Heart left ventricle (tissue), 13 donors: ENCODE measurements at regions not wholly inside any gene's neighbourhood (a gene's known extent, or its start where the extent isn't known, plus 50 kb on each side); places are given as distances from the start of the nearest gene placed in this dataset.

ENCODE experiments used
- POLR2A ChIP-seq, 2 donors: fragments of 450-650 bp; IDR thresholded peaks; one replicate each; pipeline ENCODE4 v1.6.1; 2017; ENCODE audit warnings: antibody characterized with exemption in 2 of 2, mild to moderate bottlenecking in 2 of 2, moderate library complexity in 2 of 2
- TF ChIP-seq, protein P1 (sequence below), 12 donors: fragments of 200-600 bp; sonication (generic) in 4 of 12; IDR thresholded peaks; one replicate each; pipeline versions ENCODE4 v1.5.0 to v1.8.0; 2018 to 2022; ENCODE audit warnings: antibody characterized with exemption in 12 of 12, mild to moderate bottlenecking in 5 of 12
- donor health status: ischemic (EF 13 %, LVEDD 7.1; RV severe dilation, severe dysfunction).
- donor health status: DM: no; HTN: yes; CAD: no.
- donor health status: DM: no; HTN: no; CAD: no.
- donor health status: ischemic (EF 25% LVEDD 6.9; RV normal size, moderate dysfunction).
- donor health status: ischemic (EF 25% LVEDD 5.7; RV mildly dilated, moderate dysfunction).
- donor health status: ischemic (EF 35%, LVEDD 5.7; RV mildly dilated, moderate dysfunction).
- donor health status: nonischemic (EF 11% LVEDD 7.7; RV severe dilation, severe dysfunction).
- donor health status: DM: yes; HTN: yes; CAD: no.
- donor health status: PGD.
- donor health status: ischemic (EF 29% LVEDD 5.4; RV normal size, mild dysfunction).
- donor health status: nonischemic (EF 23%, LVEDD 6.1; RV moderate dilation, normal function).

DNA sequence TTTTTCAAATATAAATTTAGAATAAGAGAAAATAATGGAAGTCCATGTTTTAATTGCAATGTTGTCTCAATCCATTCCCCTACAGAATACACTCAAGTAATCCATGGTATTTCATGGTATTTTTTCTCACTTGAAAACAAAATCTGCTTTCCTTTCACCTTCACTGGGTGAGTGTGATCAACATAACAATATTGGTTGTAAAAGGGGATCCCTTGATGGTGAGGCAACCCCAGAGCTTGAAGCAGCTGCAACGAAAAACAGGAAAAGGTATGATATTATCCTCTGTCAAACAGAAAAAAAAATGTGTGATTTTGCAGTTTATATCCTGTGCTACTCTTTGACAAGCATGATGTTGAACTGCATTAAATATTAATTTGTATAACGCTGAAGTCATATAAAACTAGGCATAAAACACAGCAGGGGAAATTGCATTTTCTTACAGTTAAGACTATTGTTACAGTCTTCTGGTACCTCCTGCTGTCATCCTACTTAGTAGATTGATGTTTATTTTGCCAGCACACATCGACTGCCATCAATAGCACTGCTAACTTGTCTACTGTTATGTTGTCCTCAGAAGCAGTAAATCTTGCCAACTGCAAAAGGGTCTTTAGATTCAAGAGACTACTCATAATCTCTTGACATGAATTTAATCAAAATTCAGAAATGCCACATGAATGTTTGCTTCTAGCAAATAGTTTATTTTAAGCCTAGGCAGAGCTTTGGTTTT is 373.1 kb upstream of the MIR17HG start:
- TF ChIP-seq, protein P1, sequence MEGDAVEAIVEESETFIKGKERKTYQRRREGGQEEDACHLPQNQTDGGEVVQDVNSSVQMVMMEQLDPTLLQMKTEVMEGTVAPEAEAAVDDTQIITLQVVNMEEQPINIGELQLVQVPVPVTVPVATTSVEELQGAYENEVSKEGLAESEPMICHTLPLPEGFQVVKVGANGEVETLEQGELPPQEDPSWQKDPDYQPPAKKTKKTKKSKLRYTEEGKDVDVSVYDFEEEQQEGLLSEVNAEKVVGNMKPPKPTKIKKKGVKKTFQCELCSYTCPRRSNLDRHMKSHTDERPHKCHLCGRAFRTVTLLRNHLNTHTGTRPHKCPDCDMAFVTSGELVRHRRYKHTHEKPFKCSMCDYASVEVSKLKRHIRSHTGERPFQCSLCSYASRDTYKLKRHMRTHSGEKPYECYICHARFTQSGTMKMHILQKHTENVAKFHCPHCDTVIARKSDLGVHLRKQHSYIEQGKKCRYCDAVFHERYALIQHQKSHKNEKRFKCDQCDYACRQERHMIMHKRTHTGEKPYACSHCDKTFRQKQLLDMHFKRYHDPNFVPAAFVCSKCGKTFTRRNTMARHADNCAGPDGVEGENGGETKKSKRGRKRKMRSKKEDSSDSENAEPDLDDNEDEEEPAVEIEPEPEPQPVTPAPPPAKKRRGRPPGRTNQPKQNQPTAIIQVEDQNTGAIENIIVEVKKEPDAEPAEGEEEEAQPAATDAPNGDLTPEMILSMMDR (IDR thresholded peaks at IDR 0.05): no peak
- no peak for TF ChIP-seq POLR2A (IDR thresholded peaks at IDR 0.05)
